ENCODE measurements at regions not wholly inside any gene's neighbourhood (a gene's known extent, or its start where the extent isn't known, plus 50 kb on each side); places are given as distances from the start of the nearest gene placed in this dataset.
A peak's percentile ranks its signal among the peaks of the same experiment; 100 is the strongest.

DNA sequence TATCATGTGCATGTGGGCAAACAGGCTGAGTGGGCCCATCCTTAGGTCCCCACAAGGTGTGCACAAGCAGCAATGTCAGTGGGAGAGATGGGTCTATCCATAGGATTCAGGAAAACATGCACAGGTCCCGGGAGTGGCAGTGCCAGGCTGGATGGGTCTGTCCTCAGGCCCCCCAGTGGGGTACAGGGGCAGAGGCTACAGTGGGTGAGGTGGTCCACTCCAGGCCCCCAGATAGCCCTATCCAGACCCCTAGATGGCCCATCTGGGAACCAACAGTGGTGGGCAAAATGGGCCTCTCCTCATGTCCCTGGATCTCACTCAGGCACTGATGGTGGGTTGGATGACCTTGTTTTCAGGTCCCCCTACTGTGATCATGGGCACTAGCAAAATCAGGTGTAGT, 277.8 kb upstream of the SYT1 start:
- no peak for DNase-seq (ENCODE audit: low spot score)

DNA sequence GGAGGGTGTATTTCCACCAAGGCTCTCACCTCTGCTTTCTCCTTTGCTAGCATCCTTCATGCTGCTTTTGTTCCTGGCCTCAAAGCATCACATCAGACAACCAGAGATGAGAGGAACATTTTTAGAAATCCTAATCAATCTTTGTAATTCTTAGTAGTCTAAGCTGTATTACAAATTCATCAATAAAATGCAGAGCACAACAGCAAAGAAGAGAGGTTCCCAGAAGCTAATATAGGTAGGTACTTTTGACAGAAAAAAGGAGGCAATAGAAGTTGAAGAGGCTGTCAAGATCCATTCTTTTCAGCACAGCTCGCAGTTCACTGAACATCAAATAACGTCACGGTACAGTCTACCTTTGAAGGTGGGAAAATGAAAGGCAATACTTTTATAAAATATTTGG, 265.2 kb upstream of the SYT1 start:
- no peak for DNase-seq (ENCODE audit: low spot score)

DNA sequence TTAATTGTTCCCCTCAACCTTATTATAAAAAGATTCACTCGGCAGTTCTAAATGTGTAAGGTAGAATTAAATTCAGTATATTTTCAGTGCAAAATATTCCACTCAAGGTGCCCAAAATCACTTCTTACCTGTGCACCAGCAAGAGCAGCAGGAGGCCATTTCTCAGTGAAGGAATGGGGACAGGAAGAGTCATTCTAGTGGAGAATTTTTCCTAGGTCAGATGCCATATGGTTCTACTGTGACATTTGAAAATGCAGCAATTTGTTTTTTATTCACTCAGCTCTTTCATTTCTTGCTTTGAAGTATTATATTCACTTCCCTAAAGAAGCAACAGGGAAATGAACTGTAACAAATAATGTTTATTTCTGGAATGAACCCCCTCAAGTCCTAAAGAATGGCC, 264.0 kb upstream of the SYT1 start:
- no peak for DNase-seq (ENCODE audit: low spot score)

DNA sequence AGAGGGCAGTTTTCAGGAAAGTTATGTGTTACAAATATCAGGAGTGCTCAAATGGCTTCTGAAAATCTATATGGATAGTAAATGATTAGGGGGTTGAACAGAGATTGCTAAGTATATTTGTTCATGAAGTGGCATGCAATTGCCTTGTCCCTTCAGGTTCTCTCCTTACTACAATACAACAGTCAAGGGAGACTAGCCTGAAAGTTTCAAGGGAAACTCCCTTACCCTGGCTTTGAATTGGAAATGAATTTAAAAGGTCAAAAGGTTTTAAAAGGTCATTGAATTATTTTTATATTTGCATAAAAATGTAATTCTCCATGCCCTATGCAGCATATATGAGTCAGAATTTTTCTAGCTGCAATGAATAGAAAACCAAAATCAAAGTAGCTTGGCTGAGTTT, 253.1 kb upstream of the SYT1 start:
- DNase-seq (ENCODE audit: low spot score): no peak

DNA sequence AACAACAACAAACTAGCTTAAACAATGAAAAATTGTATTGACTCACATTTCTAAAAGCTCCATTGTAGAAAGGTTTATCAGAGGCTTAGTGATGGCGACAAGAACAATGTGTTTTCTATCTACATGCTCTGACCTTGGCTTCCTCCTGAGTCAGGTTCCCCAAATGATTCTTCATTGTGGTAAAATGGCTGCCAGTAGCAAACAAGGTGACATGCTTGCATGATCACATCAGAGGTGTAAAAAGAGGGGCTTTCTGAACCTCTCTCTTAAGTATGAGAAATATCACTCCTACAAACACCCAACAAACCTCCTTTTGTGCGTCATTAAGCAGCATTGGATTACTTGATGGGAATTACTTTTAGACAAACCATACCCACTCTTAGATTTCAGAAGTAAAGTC, 252.4 kb upstream of the SYT1 start:
- no peak for DNase-seq (ENCODE audit: low spot score)

DNA sequence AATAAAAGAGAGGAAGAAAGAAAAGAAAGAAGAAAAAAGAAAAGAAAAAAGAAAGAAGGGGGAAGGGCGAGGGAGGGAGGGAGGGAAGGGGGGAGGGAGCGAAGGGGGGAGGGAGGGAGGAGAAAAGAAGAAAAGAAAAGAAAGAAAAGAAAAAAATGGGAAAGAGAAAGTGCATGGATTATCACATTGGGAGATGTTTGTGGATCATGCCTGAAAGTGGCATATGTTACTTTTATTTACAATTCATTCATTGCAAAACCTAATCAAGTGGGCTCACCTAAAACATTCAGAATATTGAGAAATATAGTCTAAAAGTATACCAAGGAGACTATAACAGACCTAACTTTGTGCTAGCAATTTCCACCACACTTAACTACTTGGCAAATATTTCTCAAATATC, 246.9 kb upstream of the SYT1 start:
- no peak for DNase-seq (ENCODE audit: low spot score)

DNA sequence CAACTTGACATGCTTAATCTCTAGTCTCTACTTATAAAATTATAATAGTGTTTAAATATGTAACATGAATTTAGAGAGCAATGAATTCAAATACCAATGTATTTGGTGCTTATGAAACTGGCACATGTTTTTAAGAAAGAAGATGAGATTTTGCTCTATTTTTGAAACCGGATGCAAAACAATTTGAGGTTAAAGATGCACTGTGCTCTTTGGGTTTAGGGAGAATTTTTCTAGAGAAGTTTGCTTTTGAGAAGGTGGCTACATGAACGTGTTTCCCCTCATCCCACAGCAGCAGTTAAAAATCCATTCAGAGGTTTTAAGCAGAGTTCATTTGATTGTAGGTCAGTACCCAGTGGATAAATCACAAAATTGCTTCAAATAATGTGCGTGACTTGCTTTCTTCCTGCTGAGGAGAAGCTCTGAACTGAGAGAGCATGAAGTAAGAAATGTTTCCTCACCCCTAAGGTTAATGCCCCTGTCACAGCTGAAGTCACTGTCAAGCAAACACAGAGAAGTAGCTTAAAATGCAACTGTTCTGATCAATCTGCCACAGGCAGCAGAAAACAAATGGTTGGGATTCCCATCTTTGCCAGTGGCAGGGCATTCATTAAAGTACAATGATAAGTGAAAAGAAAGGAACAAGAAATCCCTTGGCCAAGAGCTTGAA, 241.9 kb upstream of the SYT1 start:
- DNase-seq (ENCODE audit: low spot score): no peak

DNA sequence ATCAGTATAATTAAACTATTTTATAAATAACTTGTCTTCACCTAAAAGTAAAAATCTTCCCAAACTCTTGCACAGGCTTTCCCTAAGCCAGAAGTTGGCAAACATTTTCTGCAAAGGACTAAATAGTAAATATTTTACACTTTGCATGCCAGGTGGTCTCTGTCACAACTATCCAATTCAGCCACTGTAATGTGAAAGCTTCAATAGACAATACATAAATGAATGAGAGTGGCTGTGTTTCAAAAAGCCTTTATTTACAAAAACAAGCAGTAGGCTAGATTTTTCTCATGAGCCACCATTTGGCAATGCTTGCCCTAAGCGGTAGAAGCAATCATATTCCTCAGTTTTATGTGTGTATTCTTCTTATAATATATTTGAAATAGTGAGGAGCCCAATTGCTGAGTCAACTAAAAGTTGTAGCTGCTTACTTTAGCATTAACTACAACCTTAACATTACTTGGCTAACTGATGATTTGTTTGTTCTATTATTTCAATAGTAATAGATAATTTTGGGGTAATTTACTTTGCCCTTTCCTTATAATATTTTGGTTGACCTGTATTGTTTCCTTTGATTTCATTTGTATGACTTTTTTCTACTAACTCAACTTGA, 236.0 kb upstream of the SYT1 start:
- no peak for DNase-seq (ENCODE audit: low spot score)

DNA sequence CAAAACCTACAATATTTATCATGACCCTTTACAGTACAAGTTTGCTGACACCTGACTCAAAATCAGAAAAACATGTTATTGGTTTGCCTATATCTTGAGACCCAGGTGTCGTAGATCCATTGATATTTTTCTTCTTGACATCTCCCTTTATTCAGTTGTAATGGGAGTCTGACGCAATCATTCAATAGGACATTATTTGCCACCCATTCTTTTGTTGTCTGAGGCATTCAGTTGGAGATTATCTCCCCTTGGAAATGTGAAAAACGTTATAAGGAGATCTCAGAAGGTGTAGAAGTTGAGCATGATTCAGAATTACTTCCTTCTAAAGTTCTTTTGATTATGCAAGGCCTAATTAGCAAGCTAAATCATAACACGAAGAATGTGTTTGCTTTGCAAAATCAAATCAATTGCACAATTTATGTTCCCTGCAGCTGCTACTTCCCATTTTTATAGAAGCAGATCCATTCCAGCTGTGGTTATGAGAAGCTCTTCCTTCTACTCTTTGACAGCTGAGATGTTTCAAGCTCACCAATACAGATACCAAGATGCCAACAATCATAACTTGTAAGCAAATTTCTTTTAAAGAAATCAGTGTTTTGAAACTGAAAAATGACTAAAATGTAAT, 228.2 kb upstream of the SYT1 start:
- DNase-seq (ENCODE audit: low spot score): no peak

DNA sequence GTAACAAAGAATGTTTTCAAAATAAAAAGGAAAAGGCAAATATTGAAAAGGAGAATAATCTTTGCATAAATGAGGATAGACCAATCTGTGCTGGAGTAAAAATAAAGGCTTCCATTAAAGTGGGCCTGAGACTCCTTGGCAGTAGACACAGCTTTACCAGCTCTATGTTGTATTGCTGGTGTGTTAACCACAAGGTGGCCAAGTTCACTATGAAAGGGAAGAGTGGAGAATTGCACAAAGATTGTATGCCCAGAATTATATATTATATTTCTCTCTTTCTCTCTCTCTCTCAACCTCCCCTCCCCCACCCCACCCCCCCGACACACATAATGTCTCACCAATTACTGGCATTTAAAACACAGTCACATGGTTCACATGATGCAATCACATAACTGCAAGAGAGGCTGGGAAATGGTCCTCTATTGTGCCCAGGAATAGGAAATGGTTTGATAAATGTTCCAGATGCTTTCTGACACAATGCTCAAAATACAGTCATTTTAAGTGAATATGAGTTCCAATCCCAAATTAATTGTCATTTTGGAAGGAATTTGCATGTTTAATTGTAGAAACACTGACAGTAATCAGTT, 222.6 kb upstream of the SYT1 start:
- peak; percentile 10 for DNase-seq (ENCODE audit: low spot score)

DNA sequence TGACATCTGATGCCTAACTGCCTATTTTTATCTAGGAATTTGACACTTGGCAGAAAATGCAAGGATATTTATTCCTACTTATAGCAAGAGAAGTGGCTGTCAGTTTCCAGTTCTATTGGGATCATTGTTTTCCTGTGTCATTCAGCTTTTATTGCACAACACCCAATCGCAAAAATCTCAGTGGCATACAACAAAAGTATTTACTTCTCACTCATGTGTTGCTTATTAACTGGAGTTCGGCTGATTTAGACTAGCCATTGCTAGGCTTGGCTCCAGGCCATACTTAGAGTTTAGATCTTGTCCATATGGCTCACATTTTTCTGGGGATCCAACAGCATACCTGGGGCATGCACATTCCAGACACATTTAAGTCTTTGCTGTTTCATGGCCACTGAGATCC, 218.6 kb upstream of the SYT1 start:
- DNase-seq (ENCODE audit: low spot score): no peak

DNA sequence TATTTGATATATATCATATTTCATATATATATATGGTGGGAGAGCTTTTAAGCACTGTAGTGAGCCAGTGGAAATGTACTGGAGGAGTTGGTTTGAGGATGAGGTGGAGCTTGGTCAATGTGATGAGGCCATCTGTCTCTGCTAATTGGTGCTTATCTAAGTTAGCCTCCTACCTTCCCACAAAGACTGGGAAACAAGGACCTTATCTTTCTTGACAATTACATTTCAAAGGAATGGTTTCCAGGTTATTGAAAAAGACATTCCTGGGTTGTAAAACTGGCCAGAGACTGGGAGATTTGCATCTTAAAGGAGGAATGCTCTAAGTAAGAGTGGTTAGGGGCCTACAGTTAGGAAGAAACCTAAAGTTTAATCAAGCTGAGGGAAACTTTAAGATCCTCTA, 212.8 kb upstream of the SYT1 start:
- peak; percentile 16 for DNase-seq (ENCODE audit: low spot score)

DNA sequence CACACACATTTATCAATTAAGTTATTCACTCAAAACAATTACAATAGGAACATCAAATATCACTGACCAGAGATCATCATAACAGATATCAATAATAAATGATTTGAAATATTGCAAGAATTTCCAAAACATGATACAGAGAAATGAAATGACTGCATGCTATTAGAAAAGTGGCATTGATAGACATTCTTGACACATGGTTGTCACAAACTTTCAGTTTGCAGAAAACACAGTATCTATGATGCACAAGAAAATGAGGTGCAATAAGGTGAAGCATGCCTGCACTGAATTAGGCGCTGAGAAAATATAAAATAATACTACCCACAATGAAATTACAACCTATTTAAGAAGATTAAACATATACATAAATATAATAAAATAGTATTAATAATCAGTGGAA, 198.0 kb upstream of the SYT1 start:
- DNase-seq (ENCODE audit: low spot score): no peak

DNA sequence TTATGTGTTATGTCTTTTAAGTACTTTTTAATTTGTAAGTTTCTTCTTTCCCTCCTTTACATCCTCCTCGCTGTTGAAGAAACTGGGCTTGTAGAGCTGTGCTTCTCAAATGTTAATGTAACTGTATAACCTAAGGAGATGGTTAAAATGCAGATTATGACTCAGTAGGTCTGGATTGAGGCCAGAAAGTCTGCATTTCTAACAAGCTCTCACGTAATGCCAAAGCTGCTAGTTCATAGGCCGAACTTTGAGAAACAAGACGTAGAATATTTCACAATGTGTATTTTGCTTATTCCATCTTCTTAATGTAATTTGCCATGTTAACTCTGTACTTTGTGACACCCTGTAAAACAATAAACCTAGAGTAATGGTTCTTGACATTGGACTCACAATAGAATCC, 193.3 kb upstream of the SYT1 start:
- no peak for DNase-seq (ENCODE audit: low spot score)

DNA sequence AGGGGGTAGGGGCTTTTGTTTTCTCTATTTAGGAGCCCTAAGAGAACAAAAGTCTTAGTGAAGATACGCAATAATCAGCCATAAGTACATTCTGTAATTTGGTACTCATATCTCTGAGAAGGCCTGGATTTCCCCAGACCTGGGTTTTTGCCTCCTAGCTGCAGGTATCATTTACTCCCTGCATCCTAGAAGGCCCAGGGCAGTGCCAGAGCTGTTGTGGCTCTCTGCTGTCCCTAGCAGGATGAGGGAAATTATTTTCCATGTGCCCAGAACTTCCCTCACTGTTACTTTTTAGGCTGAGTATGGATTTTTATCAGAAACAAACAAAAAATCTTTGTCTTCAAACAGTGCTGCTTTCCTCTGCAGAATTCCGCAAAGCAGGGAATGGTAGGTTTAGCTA, 192.5 kb upstream of the SYT1 start:
- peak; percentile 4 for DNase-seq (ENCODE audit: low spot score)

DNA sequence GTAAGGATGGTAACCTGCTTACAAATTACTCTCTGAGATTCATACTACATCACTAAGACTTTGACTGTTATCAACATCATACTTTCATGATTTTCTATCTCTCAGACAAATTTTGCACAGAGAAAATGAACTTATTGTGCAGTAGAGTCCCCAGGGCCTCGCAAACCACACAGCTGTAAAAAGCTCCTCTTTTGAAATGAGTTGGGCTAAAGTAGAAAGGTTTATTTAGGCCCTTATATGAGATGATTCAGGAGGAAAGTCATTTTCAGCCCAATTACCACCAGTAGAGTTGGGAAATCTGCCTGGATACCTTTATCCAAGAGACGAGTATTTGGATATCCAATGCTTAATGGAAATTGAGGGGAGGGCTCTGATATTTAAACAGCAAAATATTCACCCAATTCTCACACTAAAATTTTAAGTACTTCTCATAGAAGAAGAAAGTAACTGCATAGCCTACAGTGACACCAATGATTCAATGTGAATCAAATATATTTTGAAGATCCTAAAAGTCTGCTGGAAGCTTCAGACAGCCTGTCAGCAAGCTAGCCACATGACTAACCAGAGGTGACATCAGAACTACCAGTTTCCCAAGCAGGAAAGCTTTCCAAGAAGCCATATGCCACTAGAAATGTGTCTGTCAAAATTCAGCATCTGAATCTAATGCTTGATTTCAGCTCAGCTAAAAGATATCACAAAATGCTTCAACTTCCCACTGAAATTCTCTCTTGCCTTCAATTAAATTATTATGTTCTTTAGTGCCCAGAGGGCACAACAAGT, 190.1 kb upstream of the SYT1 start:
- DNase-seq (ENCODE audit: low spot score): no peak

DNA sequence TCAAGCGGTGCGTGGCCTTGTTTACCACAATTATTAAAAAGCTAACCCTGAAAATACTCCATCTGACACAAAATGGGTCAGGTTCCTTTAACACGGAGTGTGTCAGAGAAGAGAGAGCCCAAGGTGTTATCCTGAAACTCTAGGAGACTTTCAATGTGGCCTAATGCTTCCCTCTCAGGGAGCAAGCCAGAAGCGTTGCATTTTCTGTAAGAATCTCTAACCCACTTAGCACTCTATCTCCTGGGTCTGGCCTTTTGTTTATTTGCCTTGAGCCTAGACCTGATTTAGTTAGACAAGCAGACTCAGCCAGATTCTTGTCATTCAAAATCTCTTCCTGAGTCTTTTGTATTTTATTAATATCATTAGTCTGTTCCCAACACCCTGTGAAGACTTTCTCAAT, 184.0 kb upstream of the SYT1 start:
- DNase-seq (ENCODE audit: low spot score): no peak

DNA sequence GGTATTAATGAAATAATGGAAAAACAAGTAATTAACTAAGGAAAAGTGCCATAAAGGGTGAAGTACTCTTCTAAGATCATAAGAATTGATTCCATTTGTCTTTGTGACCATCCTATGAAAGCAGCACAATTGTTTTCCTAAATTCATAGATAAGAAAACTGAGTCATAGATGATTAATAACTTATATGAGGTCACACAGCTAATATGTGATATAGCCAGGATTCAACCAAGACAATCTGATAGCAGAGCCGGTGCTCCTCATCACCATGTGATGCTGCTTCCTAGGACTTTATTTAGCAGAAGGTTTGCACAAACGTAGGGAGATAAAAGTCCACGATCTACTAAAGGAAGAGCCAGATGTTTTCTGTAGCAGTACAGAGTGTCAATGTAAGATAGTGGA, 181.5 kb upstream of the SYT1 start:
- no peak for DNase-seq (ENCODE audit: low spot score)

DNA sequence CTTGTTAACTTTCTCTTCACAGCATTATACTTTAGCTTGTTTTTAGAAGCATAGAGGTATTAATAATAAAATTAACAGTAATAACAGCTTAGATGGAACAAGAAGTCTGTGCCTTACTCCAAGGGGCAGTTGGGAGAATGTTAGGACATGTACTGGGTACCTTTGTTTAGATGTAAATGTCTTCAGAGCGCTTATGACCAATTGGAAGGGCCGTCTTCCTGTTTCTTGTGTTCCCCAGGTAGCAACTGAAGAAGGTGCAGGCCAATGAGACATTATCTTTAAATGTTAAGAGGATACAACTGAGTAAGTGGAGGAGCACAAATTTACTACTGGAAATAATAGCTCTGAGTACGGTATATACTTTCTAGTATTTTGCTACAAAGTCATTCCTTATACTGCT, 180.9 kb upstream of the SYT1 start:
- DNase-seq (ENCODE audit: low spot score): no peak

DNA sequence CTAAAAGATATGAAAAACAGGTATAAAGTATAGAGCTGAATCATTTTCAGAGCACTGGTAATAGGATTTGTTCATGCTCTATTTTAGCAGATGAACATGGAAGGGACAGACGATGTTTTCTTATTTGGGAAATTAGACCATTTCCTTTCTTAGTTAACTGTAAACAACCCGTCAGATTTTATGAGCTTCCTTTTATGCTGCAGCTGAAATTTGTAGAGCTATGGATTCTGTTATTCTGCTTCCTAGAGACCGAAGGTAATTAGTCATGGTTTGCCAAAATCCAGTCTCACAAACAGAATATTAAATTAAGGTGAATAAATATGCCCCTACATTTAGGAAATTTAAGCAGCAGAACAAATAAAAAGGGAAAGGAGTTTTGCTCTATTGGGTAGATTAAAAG, 180.2 kb upstream of the SYT1 start:
- no peak for DNase-seq (ENCODE audit: low spot score)

DNA sequence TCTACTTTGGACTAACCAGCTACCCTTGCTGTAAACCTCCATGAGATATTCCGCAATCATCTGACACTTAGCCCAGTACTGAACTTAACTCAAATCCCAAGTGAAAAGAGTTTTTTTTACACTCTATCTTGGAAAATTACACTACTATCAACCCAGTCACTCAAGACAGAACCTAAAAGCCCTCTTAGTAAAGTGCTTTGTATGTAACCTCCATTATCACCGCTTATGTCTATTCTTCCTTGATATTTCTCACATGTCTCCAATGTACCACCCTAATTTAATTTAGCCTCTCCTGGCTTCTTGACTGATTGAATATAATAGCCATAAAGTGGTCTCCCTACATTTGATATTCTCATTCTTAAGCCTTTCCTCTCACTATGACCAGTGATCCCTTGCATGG, 168.8 kb upstream of the SYT1 start:
- DNase-seq (ENCODE audit: low spot score): no peak

DNA sequence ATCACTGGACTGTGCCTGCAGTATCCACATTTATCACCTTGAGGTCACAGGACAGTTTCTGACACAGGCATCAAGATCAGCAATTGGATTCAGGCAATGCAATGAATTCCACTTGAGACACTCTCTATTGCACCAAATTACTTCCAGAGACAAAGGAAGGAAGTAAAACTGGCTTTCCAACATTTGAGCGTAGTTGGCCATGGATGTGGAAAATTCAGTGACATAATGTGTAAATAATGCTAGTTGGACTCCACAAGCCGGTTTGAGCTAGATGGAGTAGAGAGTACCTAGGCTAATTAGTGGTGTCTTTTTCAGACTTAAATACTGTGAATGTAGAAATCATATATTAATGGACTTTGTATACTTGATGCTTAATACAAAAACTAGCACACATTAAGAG, 168.3 kb upstream of the SYT1 start:
- no peak for DNase-seq (ENCODE audit: low spot score)
